NCI-H345 treated with DMSO at 0.1 percent for 48 hours (cell line): ENCODE measurements at regions not wholly inside any gene's neighbourhood (a gene's known extent, or its start where the extent isn't known, plus 50 kb on each side); places are given as distances from the start of the nearest gene placed in this dataset.
"Not testable (repeated sequence)": the region's sequence is repeated elsewhere in the genome, so short reads cannot be mapped to it uniquely, and the experiment has no call there.

ENCODE experiments used
- DNase-seq: peaks from one replicate; lab custom pipeline; 2025; ENCODE audit not compliant: unreplicated experiment; lab: John Stamatoyannopoulos, UW

DNA sequence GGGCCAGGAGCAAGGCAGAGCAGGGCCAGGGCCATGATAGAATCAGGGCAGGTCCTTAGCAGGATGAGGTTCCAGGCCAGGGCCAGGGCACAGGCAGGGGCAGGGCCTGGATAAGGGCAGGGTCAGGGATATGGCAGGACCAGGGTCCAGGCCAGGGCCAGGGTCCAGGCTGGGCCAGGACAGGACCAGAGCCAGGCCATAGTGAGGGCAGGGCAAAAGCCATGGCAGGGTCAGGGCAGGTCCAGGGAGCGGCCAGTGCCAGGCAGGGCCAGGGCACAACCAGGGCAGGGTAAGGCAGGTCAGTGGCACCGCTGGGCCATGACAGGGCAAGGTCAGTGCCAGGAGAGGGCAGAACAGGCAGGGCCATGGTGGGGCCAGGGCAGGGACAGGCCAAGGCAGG, 152.2 kb downstream of the LIPI start:
- no peak for DNase-seq

DNA sequence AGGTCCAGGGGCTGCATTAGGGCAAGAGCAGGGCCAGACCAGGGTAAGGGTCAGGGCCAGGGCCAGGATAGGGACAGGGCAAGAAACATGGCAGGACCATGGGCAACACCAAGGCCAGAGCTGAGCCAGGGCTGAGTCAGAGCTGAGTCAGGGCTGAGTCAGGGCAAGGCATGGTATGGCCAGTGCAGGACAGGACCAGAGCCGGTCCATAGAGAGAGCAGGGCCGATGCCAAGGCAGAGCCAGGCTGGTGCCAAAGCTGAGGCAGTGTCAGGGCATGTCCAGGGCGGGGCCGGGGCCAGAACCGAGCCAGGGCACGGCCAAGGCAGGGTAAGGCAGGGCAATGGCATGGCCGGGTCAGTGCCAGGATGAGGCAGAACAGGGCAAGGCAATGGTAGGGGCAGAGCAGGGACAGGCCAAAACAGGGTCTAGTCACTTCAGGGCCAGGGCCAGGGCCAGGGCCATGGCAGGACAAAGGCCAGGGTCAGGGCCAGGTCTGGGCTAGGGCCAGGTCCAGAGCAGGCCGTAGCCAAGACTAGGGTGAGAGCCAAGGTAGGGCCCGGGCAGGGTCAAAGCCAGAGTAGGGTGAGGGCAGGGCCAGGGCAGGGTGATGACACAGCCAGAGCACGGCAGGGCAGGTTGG, 152.8 kb downstream of the LIPI start:
- DNase-seq: not testable (repeated sequence)

DNA sequence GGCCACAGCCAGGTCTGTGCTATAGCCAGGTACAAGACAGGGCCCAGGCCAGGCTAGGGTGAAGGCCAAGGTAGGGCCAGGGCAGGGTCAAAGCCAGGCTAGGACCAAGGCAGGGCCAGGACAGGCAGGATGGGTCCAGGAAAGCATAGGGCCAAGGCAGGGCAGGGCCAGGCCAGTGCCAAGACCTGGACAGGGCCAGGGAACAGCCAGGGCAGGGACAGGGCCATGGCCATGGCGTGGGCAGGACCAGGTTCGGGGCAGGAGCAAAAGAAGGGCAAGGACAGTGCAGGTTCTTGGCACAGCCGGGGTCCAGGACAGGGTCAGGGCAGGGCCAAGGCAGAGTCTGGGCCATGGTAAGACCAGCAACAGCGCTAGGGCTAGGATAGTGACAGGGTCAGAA, 153.4 kb downstream of the LIPI start:
- no peak for DNase-seq

DNA sequence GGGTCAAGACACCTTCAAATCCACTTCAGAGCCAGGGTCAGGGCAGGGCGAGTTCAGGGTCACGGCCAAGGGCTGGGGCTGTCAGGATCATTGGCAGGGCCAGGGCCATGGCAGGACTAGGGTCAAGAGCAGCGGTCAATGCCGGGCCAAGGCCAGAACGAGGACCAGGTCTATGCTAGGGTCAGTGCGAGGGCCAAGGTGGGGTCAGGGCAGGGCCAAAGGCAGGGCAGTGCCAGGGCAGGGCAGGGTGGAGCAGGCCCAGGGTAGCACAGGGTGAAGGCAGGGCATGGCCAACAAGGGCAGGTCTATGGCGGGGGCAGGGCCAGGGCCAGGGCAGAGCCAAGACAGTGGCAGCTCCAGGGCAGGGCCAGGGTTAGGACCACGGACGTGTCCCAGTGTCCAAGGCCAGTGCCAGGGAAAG, 154.0 kb downstream of the LIPI start:
- no peak for DNase-seq

DNA sequence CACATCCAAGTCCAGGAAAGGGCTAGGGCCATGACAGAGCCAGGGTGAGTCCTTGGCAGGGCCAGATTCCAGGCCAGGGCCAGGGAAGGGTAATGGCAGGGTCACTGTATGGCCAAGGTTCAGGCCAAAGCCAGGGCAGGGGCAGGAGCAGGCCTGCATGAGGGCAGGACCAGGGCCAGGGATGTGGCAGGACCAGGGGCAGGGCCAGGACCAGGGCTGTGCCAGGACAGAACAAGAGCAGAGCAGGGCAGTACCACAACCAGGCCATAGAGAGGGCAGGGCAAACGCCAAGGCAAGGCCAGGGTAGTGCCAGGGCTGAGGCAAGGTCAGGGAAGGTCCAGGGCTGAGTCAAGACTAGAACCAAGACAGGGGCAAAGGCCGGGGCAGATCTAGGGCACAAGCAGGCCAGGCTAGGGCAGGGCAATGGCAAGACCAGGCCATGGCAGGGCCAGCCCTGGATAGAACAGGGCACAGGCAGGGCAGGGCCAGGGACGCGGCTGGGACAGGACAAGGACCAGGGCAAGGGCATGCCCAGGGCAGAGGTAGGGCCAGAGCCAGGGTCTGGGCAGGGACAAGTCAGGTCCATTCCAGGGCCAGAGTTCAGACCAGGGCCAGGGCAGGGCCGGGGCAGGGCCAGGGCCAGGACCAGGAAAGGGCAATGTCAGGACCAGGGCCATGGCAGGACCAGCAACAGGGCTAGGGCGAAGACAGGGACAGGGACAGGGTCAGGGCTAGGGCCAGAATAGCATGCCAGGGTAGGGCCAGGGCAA, 154.8 kb downstream of the LIPI start:
- not testable (repeated sequence) for DNase-seq

DNA sequence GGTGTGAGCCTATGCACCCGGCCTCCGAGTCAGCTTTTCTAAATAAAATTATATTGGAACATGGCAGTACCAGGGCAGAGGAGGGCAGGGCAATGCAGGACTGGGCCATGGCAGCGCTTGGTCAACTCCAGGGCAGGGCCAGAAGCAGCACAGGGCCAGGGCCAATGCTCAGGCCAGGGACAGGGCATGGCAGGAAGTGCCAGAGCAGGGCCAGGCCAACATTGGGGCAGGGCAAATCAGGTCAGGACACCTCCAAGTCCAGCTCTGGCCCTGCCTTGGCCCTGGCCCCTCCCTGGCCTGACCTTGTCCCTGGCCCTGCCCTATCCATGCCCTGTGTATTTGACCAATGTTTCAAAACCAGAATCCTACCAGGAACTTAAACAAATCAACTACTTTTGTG, 156.1 kb downstream of the LIPI start:
- no peak for DNase-seq

DNA sequence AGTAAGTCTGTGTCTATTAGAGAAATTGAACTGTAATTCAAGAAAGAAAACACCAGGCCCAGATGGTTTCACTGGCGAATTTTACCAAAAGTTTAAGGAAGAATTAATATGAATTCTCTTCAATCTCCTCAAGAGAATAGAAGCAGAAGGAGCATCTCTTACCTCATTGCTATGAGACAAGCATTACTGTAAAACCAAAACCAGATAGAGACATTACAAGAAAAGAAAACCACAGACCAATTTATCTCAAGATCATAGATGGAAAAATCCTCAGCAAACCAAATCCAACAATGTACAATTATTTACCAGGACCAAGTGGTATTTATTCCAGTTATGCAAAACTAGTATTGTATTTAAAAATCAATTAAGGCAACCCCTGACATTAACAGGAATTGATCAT, 160.6 kb downstream of the LIPI start:
- no peak for DNase-seq

DNA sequence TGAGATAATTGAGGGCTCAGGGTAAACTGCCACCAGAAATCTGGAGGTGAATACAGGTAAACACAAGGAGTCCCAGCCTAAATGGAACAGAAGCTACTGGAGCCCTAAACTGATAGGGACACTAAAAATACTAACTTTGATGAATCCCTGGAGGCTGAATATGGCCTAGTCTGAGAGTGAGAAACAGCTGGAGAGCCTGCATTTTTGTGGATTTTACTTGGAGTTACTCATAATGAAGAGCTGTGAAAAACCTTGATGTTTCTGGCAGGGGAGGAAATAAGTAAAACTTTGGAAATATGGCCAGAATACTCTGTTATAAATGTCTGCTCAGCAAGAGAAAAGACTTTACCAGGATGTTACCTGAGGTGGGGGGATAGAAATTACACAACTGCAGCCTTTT, 164.4 kb downstream of the LIPI start:
- no peak for DNase-seq

DNA sequence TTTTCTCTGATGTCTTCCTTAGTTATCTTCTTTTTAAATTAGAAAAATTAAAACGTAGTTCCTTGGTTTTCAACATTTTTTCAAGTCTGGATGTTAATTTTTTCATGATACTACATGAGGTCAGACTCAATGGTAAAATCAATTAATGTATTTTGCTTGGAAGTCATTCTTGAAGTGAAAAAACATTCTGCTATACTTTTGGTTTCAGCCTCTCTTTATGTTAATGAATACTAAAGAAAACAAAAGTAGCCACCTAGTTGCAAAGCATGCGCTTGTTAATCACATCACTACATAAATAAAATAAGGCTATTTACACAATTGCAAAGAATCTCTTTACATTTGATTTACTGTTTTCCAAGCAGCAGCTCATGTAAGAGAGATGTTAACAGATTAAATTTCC, 170.4 kb downstream of the LIPI start:
- DNase-seq: no peak

DNA sequence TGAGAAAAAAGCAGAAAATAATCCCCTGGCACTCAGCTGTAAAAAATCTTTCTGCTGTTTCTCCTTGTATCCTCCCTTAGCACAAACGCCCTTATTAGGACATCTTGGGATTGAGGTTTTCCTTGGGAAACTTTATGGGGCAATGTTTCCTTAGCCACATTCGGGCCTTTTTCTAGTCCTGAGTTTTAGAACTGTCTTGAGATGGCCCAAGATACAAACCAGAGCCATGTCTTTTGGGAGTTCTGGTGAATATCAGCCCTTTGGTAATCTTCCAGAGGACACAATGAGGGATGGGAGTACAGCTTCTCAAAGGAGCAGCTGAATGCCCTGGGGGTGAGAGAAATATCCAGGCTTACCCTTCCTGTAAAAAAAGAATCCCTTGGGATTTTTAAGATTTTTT, 182.1 kb downstream of the LIPI start:
- DNase-seq: not testable (repeated sequence)

DNA sequence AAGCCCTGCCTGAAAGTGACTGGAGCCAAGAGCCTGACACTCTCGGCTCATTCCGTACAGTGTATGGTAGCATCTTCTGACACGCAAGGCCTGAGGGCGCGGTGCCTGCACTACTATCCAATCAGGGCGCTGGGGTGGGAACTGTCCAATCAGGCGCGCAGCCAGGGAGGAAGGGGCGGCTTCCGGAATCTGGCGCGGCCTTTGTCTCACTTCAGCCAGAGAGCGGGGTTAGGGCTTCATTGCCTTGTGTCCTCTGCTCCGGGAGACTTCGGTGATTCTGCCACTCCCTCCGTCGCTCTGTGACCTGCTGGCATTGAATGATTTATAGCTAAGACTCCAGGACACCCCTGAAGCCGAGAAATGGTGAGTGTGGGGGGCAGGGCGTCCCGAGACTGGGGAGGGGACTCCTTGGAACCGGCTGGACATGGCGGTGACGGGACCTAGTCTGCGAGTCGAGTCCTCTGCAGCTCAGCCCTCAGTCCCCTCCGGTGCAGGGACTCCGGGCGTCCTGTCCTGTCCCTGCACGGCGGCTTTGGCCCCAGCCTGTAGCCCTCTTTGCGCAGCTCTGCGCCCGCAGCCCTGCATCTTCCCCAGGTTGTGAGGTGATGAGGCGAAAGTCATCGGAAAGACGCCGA, 183.4 kb downstream of the LIPI start:
- peak; percentile 87 for DNase-seq

DNA sequence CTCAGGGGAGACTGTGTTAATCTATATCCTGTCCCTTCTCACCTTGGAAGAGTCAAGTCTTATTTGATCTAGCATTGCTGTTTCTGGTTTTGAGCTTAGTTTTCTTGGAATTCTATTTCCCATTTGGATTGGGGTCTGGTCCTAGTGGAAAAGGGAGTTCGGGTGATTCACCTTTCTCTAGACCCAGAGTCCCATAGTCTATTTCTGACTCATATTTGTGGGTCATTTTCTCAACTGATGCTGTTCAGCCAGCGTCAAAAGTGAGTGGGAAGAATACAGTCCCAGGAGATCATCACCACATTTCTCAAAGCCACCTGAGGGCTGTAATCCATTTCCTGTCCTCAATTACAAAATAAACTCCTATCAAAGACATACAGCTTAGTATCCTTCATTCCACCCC, 190.6 kb downstream of the LIPI start:
- not testable (repeated sequence) for DNase-seq

DNA sequence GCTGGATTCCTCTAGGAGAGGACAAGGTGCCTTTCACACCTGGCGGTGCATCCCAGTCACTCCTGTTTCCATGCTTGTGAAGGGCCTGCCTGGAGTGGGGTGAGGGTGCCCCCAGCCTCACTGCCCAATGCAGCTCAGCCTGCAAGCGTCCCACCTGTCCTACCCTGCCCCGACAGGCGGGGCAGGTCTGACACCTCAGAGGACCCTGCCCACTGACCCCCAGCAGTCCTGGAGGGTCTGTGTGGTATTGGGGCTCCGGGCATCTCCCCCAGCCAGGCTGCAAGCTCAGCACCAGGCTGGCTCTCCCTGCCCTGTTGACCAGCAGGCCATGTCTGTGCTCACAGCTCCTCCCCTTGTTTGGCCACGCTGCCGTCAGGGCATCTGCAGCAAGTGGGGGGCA, 194.9 kb downstream of the LIPI start:
- DNase-seq: not testable (repeated sequence)

DNA sequence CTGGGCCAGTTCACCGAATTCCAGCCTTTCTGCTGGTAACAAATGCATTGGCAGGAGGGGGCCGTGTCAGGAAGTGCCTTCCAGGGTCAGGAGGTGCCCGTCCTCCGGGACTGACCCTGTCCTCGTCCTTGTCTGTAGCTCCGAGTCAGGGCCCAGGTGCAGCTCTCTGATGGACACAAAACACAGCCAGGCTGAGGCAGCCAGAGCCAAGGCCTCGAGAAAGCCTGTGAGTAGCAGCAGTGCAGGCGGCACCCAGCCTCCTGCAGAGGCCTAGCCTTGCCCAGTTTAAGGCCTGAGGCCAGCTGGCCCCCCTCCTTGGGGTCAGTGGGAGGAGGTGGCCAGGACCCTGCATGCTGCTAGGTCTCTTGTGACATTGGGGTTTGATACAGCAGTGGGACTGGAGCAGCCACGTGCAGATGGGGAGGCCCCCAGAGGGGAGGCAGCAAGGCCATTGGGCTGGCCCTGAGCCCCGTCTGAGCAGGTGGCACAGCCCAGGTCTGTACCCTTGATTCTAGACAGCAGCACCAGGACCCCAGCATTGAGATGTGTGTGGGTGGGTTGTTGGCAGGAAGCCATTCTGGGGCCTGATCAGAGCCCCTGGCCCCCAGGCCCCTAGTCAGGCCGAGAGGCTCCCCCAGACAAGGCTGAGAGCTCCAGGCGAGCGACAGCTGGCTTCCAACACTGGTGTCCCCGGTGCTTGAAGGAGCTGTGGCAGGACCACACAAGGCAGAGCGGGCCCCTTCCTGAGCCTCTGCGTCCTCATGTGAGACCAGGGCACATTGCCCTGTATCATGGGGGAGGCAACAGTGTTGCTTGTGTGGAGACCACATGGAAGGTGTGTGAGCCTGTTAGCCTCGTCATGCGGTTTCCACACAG, 196.9 kb downstream of the LIPI start:
- DNase-seq: not testable (repeated sequence)

DNA sequence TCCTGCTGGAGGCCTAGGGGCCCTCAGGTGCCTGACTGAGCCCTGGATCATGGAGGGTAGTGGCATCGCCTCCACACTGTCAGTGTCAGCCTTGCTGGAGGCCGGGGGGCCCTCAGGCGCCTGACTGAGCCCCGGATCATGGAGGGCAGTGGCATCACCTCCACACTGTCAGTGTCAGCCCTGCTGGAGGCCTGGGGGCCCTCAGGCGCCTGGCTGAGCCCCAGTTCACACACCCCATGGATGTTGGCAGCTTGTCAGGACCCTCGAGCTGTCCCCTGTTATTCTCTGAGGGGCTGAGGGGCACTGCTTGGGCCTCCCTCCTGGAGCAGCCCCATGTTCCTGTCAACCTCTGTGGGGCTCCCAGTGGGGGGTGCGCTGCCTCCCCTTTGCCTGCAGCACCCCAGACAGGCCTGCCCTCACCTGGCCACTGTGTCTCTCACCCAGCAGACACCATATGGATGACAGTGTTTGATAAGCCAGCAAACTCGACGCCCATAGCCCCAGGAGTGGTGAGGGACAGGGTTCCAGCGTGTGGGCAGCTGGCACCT, 197.6 kb downstream of the LIPI start:
- DNase-seq: no peak

DNA sequence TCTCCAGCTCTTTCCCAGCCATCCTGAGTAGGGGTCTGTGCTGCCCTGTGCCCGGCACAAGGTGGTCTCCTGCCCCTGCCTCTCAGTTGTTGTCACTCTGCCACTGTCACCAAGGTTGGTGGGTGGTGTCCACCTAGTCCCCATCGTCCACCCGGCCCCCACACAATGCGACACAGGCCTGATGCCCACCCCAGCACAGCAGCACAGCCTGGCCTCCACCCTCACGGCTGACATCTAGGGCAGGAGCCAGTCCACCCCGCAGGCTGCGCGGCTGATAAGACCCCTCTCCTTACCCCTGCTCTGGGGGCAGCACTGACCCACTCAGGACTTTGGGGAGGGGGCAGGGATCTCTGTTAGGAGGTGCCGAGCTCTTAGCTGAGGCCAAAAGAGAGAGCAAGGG, 198.3 kb downstream of the LIPI start:
- DNase-seq: no peak

DNA sequence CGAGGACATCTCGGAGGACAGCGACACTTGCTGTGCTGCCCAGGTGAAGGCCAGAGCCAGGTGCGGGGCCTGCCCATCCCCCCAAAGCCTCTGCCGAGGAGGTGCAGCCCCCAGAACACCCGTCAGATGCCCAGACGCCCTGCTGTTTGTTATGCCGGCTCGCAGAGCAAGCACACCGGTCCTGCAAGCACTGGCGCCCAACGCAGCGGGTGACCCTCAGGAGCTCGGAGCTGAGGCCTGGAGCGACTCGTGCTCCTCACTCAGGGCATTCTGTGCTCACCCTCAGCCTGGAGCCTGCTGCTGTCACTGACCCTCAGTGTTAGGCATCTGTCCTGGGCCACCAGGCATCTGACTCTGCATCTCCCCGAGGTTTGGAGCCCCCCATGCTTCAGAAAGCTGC, 199.0 kb downstream of the LIPI start:
- not testable (repeated sequence) for DNase-seq

DNA sequence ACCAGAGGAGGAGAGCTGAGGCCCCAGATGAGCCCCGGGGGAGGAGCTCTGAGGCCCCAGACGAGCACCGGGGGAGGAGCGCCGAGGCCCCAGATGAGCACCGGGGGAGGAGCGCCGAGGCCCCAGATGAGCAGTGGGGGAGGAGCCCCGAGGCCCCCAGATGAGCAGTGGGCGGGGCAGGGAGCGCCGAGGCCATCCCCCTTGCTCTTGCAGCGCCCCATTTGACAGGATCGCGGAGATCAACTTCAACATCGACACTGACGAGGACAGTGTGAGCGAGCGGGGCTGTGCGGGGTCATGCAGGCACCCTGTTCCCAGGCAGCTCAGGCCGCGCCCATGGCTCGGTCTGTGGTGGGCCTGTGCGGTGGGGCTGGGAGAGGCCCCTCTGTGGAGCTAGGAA, 199.6 kb downstream of the LIPI start:
- DNase-seq: not testable (repeated sequence)

DNA sequence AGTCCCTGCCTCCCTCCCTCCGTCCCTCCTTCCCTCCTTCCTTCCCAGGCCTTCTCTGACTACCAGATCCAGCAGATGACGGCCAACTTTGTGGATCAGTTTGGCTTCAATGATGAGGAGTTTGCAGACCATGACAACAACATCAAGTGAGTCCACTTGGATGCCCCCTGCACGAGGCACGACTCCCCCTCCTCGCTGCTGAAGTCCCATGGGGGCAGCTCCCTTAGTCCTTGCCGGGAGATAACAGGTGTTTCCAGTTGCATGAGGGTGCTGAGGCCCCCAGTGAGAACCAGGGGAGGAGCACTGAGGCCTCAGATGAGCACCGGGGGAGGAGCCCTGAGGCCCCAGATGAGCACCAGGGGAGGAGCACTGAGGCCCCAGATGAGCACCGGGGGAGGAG, 200.0 kb downstream of the LIPI start:
- DNase-seq: no peak

DNA sequence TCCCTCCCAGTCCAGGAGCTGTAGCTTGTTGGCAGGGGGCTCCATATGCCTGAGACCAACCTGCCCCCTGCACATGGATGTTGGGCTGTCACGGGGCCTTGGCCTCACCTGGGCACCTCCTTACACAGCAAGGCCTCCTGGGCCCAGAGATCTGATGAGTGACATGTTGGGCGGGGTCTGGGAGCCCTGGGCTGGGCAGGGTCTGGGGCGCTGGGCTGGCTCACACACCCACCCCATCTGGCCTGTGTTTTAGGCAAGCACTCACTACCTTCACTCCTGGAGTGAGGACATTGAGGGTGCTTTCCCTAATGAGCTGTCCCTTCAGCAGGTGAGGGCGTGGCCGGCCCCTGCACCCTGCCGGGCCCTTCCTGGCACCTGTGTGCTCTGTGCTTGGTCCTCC, 200.8 kb downstream of the LIPI start:
- not testable (repeated sequence) for DNase-seq
